WERI-Rb-1 (cell line): ENCODE measurements at regions not wholly inside any gene's neighbourhood (a gene's known extent, or its start where the extent isn't known, plus 50 kb on each side); places are given as distances from the start of the nearest gene placed in this dataset.

Experiments used
- DNase-seq: peaks from one replicate; pipeline ENCODE4 v3.0.0-alpha.2; 2020
- H3K27ac ChIP-seq: fragments of 250-450 bp; sonication (Bioruptor Pico); 2 replicates; pipeline ENCODE4 v1.5.1; 2020; ENCODE audit warnings: mild to moderate bottlenecking, moderate library complexity
- H3K27me3 ChIP-seq: fragments of 250-450 bp; sonication (Bioruptor Pico); 2 replicates; pipeline ENCODE4 v1.5.1; 2021; ENCODE audit warnings: mild to moderate bottlenecking, low read depth, moderate library complexity; ENCODE audit not compliant: insufficient read depth, severe bottlenecking
- H3K36me3 ChIP-seq: fragments of 250-450 bp; sonication (Bioruptor Pico); 2 replicates; pipeline ENCODE4 v1.5.1; 2020; ENCODE audit warnings: mild to moderate bottlenecking, moderate library complexity
- H3K4me3 ChIP-seq: 2 replicates; pipeline ENCODE4 v1.5.1; 2011; ENCODE audit warnings: low read depth, mild to moderate bottlenecking, control low read depth, low read length
- H3K9me3 ChIP-seq: fragments of 250-450 bp; sonication (Bioruptor Pico); 2 replicates; pipeline ENCODE4 v1.5.1; 2021; ENCODE audit warnings: mild to moderate bottlenecking, moderate library complexity; ENCODE audit not compliant: severe bottlenecking
- TF ChIP-seq, protein P1 (sequence below): IDR thresholded peaks from 2 replicates; pipeline ENCODE4 v1.5.1; 2011; ENCODE audit warnings: low read depth, mild to moderate bottlenecking, control low read depth, inconsistent platforms, low read length

- H3K27me3 ChIP-seq, result peaks cover 94% of the 10 kb centered on the region
- H3K36me3 ChIP-seq, result no peaks in the 10 kb centered on the region
- H3K4me3 ChIP-seq, result no peak overlapping the region
- no peak for DNase-seq
- H3K27ac ChIP-seq, result no peak overlapping the region
- peaks cover 3% of the 10 kb centered on the region for H3K9me3 ChIP-seq
- TF ChIP-seq, protein P1, sequence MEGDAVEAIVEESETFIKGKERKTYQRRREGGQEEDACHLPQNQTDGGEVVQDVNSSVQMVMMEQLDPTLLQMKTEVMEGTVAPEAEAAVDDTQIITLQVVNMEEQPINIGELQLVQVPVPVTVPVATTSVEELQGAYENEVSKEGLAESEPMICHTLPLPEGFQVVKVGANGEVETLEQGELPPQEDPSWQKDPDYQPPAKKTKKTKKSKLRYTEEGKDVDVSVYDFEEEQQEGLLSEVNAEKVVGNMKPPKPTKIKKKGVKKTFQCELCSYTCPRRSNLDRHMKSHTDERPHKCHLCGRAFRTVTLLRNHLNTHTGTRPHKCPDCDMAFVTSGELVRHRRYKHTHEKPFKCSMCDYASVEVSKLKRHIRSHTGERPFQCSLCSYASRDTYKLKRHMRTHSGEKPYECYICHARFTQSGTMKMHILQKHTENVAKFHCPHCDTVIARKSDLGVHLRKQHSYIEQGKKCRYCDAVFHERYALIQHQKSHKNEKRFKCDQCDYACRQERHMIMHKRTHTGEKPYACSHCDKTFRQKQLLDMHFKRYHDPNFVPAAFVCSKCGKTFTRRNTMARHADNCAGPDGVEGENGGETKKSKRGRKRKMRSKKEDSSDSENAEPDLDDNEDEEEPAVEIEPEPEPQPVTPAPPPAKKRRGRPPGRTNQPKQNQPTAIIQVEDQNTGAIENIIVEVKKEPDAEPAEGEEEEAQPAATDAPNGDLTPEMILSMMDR, result no peak
These were observed 135.3 kb downstream of the SOX1 start for GRCh38 chr13:112202266-112202665.

- H3K4me3 ChIP-seq, result no peak overlapping the region
- H3K27me3 ChIP-seq, result peaks cover 94% of the 10 kb centered on the region
- no peak for DNase-seq
- H3K27ac ChIP-seq, result no peak overlapping the region
- peaks cover 3% of the 10 kb centered on the region for H3K9me3 ChIP-seq
- H3K36me3 ChIP-seq, result no peaks in the 10 kb centered on the region
- TF ChIP-seq, protein P1, result no peak
These were observed 136.0 kb downstream of the SOX1 start for GRCh38 chr13:112202966-112203365.

DNA sequence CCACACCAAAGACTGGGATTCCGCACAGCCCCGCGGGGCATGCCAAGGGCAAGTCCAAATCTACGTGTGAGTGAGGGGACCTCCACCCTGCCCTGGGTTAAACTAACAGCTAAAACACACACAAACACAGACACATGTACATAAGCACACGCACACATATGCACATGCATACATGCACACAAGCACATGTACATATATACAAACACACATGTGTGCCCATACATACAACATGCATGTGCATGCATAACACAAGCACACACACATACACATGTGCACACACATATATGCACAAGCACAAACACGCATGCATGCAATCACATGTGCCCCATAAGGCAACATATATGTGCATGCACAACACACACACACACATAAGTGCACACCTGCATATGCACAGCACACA, 136.7 kb downstream of the SOX1 start:
- Histone ChIP-seq H3K27ac (no peak overlapping the region), H3K9me3 (peaks cover 3% of the 10 kb centered on the region), H3K36me3 (no peaks in the 10 kb centered on the region), H3K27me3 (peaks cover 94% of the 10 kb centered on the region), H3K4me3 (no peak overlapping the region)
- no peak for DNase-seq
- TF ChIP-seq, protein P1, result no peak

DNA sequence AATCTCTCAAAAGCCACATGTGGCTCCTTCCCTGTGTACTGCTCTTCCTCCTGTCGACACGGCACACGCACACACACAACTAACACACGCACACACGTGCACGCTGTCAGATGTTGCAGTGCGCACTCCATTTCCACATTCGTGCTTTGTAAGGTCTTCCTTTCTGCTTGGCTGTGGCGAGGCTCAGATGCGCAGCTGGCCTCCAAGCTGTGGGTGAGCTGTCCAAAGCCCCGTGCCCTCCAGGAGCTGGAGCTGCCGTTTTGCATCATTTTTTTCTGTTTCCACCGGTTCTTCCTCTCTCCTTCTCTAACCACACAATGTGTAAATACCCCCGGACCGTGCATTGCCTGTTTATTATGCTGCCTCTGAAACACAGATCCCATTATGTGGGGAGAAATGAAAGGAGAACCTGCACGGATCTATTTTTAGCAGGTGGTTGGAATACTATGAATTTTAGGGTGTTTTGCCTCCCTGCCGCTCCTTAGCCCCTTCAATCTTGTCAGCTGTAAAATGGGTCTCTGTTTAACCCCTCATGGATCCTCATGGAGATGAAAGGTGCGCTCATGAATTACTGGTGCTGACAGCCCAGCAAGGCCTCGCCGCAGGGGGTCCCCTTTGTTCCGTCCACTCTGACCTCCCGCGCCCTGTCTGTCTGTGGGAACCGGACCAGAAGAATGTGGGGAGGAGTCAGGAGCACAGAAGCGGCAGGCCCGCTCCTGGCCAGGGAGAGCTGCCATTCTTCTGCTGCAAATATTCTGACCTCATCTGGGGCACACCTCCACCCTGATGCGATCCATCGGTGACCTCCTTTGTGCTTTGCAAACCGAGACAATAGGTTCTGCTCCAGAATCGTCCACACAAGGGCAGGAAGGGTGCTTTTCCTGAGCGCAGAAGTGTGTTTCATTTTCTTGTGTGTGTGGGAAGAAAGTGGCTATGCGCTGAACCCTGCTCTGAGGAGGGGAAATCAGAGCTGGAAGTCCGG, 137.7 kb downstream of the SOX1 start:
- Histone ChIP-seq H3K4me3 (no peak overlapping the region), H3K27me3 (peaks cover 99% of the 10 kb centered on the region)
- TF ChIP-seq, protein P1, result no peak

GRCh38 chr13:112205990-112206389, 139.0 kb downstream of the SOX1 start:
- Histone ChIP-seq H3K9me3 (peaks cover 3% of the 10 kb centered on the region), H3K36me3 (no peaks in the 10 kb centered on the region), H3K27me3 (peaks cover 94% of the 10 kb centered on the region), H3K27ac (no peak overlapping the region), H3K4me3 (no peak overlapping the region)
- TF ChIP-seq, protein P1, result no peak
- no peak for DNase-seq

More for the DNA sequence above, 137.7 kb downstream of the SOX1 start:
- DNase-seq, result no peak
- H3K27ac ChIP-seq, result no peak overlapping the region
- H3K9me3 ChIP-seq, result peaks cover 3% of the 10 kb centered on the region
- H3K36me3 ChIP-seq, result no peaks in the 10 kb centered on the region

GRCh38 chr13:112207129-112207528, 140.2 kb downstream of the SOX1 start:
- H3K9me3 ChIP-seq, result peaks cover 3% of the 10 kb centered on the region
- DNase-seq, result no peak
- peaks cover 94% of the 10 kb centered on the region for H3K27me3 ChIP-seq
- TF ChIP-seq, protein P1, result no peak
- no peaks in the 10 kb centered on the region for H3K36me3 ChIP-seq
- H3K27ac ChIP-seq, result no peak overlapping the region
- H3K4me3 ChIP-seq, result no peak overlapping the region
